Activated T-cell treated with anti-CD3 and anti-CD28 coated beads for 4 hours (primary cell): ENCODE measurements at regions not wholly inside any gene's neighbourhood (a gene's known extent, or its start where the extent isn't known, plus 50 kb on each side); places are given as distances from the start of the nearest gene placed in this dataset.
A peak's percentile ranks its signal among the peaks of the same experiment; 100 is the strongest.
"Not testable (repeated sequence)": the region's sequence is repeated elsewhere in the genome, so short reads cannot be mapped to it uniquely, and the experiment has no call there.

ENCODE experiments used
- DNase-seq: peaks from one replicate; pipeline ENCODE4 v3.0.0-alpha.2; 2020

DNA sequence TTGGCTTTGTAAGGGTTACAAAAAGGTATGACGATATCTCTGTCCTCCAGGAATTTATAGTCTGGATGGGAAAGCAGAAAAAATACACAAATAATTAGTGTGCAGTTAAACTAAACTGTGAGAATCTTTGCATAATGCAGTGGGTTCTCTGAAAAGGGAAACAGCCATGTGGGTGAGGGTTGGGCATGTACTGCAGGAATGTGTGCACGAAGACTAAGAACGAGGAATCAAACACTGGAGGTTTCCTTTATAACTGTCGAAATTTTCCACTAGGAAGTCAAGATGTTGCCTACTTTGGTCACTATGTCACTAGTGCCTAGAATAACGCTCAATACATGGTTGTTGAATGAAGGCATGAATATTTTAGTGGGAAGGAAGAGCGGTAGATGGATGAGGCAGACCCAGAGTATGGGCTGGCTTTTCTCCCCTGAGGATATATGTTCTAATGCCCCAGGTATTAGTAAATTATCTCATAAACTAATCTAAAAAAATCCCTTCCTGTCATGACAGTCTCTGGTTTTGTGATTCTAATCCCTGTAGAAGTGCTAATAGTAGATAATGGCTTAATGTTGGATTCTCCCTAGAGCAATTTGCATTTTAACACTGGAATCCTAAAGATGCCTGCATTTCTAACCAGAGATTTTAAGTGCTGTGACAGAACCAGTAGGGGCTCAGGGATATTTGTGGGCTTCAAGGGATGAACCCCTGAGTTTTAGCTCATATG lies 227.3 kb downstream of the NMUR2 start:
- no peak for DNase-seq

DNA sequence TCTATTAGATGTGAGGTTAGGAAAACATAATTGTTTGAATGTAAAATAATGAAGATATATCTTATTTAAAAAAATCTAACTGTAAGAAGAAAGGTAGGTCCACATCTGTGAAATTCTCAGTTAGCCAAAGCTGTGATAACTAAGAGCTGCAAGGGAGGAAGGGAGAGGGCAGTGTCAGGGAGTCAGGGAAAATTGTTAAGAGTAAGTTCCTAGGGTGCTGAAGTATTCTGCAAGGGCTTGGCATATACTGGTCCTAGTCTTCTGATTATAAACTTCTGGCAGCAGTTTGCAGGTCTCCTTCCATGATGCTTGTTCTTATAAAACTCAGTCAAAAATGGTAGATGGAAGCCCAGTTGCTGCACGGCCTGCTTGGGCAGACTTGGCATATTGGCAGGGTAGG lies 233.2 kb downstream of the NMUR2 start:
- DNase-seq, result no peak

DNA sequence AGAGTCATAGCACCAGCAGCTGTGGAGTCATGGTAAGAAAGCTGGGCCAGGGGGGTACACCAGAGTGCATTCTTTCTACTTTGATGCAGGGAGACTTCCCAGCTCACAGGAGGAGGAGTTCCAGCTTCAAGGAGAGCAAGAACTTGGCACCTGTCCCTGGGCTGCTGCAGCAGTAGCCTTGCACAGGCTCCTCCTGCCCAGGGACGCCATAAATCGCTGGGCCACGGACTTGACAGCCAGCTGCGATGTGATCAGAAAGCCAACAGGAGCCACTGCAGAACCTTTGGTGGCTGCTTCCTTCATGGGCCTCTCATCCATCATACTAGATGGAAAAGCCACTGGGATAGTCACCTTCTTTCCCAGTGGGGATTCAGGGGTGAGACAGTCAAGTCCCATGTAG lies 234.7 kb downstream of the NMUR2 start:
- DNase-seq, result no peak

DNA sequence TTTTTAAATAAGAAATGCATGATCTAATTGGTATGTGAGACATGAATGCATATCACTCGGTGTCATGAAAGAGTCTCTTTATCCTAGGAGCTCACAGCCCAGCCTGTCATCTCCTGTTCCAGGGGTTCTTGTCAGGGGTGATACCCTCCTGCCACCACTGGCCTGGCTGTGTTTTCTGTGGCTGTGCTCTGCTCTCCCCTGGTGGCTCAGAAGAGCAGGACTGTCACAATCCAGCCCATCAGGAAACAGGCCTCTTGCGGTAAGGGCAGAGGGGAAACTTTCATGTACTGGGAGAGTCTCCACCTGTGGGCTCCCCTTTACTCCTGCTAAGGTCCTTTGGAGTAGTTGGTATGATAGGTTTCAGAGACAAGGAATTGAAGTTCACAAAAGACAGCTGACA lies 240.2 kb upstream of the GLRA1 start:
- no peak for DNase-seq

DNA sequence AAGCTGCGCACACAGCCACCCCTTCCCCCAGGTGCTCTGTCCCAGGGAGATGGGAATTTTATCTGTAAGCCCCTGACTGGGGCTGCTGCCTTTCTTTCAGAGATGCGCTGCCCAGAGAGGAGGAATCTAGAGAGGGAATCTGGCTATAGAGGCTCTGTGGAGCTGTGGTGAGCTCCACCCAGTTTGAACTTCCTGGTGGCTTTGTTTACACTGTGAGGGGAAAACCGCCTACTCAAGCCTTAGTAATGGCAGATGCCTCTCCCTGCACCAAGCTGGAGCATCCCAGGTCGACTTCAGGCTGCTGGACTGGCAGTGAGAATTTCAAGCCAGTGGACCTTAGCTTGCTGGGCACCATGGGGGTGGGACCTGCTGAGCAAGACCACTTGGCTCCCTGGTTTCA lies 235.2 kb upstream of the GLRA1 start:
- not testable (repeated sequence) for DNase-seq

DNA sequence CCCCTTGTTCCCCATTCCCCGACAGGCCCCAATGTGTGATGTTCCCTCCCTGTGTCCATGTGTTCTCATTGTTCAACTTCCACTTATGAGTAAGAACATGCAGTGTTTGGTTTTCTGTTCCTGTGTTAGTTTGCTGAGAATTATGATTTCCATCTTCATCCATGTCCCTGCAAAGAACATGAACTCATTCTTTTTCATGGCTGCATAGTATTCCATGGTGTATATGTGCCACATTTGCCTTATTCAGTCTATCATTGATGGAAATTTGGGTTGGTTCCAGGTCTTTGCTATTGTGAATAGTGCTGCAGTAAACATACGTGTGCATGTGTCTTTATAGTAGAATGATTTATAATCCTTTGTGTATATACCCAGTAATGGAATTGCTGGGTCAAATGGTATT lies 229.8 kb upstream of the GLRA1 start:
- DNase-seq, result not testable (repeated sequence)

DNA sequence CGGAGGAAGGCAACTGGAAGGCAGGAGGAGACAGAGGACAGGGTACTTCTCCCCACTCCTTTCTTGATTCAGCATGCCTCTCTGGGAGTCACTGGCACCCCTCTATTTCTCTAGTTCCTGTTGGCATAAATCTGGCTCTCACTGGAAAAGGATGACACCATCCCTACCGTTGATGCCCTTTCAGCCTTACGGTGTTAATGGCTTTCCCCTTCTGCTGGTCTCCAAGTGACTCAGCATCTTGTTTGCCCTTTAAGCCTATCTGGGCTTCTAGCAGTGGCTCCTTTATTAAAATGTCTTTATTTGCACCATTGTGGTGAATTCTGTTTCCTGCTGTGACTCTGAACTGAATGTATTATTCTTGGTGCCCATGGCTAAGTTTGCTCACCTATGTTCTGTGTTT lies 227.3 kb upstream of the GLRA1 start:
- DNase-seq, result no peak

DNA sequence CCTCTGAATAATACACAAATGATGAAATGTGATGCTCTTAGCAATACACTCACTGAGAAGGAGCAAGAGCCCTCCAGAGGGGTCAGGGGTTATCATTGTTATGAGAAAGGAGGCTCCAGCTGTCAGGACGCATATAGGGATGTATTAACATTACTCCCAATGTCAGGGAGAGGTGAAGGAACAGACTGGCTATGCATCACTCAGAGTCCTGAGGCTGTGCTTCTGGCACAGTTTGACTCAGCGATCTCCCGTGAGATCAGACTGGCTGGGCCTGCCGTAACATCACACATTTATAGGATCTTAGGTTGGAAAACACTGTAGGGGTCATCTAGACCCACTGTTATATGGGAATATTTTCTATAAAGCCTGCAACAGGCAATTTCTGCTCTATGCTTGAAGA lies 226.5 kb upstream of the GLRA1 start:
- no peak for DNase-seq

DNA sequence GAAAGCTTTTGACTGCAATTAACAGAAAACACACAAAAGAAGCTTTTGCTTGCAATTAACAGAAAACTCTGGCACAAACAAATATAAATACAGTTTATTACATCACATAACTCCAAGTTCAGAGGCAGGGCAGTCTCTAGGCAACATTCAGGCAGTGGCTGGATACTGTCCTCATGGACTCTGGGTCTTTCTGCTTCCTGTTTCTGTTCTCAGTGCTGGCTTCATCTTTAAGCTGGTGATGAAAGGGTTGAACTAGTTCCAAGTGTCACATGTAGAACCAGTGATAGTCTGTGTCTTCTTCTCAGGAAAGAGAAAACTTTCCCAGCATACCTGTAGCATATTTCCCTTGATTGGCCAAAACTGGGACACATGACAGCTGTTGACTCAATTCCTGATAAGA lies 222.6 kb upstream of the GLRA1 start:
- no peak for DNase-seq

DNA sequence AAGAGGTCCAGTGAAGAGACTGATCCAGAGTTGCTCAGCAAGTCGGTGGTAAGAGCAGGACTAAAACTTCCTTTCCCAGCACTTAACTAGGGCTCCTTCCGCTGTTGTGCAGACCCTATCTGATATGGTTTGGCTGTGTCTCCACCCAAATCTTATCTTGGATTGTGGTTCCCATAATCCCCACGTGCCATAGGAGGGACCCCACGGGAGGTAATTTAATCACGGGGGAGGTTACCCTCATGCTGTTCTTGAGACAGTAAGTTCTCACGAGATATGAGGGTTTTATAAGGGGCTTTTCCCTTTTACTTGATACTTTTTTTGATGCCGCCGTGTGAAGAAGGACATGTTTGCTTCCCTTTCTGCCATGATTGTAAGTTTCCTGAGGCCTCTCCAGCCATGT lies 221.9 kb upstream of the GLRA1 start:
- no peak for DNase-seq

DNA sequence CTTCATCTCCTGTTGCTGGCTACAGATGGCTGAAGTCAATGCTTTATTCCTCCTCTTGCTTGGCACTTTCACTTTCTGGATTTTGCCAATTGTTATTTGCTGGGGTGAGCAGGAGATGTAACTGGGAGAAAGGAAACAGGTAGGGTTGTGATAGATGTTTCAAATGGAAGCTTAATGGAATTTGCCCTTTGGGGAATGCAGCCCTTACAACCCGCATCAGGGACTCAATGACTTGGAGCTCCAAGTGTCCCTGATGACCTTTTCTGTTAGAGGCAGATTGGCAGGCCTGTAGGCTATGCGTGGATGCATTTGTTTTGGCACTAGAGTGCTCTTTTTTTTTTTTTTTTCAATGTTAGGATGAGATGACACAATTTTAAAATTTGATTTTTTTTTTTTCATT lies 219.9 kb upstream of the GLRA1 start:
- DNase-seq, result no peak

DNA sequence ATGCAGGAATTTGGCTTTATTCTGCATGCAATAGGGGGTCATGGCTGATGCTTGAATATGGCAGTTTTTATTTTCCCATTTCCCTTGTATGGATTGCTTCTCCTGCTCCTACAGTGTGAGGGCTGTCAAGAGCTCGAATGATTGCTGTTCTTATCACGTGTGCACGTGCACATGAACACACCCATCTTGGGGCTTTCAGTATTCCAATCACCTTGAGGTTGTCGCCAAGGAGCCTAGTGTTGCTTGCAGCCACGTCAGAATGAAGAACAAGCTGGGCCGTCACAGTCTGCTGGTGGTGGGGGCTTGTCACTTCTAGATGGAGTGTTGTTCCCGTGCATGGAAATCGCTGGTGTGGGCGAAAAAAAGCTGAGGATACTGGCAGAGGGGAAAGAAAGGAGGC lies 219.4 kb upstream of the GLRA1 start:
- DNase-seq, result no peak

DNA sequence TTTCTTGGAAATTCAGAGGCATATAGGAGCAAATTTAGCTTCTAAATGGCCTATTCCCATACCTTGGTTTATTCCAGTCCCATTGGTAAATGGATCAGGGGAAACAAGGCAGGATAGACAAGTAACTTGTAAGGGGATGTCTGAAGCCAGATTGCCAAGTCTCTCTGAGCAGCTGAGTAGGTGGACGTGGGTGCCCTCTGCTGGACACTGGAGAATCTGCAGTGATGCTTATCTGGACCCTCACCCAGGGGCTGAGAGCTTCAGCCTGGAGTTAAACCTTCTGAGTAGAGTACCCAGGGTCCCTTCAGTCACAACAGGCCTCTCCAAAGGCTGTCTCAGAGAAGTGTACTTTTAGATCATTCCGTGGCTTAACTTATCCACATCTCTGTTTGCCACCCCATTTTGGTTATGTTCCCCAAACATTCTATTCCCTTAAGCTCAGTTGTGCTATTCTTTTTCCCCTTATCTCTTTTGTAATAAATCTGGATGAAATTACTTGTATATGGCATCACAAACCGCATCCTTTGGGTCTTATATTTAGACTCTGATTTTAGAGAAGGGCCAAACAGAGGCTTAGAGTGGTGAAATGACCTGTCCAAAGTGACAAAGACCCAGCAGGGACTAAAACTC lies 218.3 kb upstream of the GLRA1 start:
- DNase-seq, result peak; percentile 45

DNA sequence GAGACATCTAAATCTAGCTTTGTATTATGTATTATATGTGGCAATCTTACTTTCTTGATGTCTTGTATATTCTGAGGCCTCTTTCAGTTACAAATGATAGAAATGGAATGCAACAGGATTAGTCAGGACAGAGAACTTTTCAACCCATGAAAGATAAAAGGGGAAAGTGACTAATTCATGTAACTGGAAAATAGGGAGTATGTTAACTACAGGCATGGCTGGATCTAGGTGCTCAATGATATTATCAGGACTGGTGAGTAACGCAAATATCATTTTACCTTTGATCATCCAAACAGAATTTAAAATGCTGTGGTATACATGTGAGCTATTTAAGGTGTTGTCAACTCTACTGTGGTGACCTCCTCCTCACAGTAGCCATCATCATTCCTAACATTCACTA lies 215.7 kb upstream of the GLRA1 start:
- no peak for DNase-seq

DNA sequence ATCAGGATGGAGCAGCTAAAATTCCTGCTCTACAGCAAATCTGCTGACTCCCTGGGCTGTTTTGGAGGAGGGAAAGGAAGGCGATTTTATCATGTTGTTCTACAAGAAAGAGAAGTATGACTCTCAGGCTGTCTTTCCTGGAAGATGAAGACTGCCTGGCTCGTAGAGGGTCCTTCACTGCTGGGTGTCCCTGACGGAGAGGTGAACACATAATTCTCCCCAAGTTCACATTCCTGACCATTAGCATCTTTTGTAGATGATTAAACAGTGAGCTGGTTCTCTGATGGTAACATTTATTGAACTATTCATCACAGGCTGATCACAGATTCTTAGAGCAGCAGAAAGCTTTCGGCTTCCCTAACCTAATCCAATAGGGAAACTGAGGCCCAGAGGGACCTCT lies 212.4 kb upstream of the GLRA1 start:
- no peak for DNase-seq

DNA sequence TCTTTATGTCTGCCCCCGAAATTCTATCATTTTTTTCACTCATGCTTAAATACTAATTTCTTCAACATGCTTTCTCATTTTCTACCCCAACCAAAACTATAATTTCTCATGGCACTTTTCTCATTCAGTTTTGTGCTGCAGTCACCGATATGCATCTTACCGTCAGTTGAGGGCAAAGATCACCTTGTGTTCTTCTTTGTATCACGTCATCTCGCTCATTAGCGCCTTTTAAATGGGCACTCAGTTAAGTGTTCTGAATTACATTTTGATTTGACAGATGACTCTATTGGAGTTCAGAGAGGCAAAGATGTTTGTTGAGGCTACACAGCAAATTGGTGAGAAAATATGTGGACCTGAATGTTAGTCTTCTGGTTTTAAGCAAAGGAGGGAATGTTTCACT lies 211.7 kb upstream of the GLRA1 start:
- no peak for DNase-seq

DNA sequence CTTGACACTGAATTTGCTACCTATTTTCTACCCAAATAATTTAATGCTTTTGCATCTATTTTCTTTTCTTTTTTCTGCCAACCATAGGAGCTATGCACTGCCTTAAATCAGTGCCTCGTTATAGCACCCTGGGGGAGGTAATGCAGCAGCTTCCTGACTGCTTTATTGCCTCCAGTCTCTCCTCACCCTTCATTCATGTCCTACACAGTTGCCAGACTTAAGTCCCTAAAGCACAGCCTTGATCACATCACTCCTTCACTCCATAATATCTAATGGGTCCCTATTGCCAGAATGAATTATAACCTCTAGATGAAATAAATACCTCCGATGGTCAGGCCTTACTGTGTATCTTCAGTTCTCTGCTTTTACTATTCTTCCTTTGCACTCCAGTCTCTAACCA lies 211.2 kb upstream of the GLRA1 start:
- DNase-seq, result no peak

DNA sequence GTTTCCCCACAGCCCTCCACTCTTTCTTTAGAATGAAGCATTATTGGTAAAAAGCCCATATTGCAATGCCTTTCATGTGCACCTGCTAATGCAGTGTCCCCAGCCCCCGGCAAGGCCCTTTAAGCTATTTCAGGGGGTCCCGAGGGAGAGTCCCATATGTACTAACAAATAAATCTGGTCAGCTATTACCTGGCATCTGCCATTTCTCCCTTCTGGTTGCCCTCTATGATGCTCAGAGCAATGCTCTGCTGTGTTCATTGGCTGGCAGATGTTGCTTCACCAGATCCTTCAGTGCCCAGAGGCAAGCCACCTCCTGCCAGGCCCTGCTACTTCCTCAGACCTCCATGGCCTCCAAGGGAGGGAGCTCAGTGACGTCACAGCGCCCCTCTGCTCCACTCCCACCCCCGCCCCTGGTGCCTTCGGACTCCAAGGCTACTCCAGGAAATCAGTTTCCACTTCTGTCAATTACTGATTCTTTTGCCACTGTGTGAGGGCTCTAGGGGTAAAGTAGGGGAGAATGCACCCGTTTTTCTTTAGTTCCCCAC lies 201.1 kb upstream of the GLRA1 start:
- no peak for DNase-seq

DNA sequence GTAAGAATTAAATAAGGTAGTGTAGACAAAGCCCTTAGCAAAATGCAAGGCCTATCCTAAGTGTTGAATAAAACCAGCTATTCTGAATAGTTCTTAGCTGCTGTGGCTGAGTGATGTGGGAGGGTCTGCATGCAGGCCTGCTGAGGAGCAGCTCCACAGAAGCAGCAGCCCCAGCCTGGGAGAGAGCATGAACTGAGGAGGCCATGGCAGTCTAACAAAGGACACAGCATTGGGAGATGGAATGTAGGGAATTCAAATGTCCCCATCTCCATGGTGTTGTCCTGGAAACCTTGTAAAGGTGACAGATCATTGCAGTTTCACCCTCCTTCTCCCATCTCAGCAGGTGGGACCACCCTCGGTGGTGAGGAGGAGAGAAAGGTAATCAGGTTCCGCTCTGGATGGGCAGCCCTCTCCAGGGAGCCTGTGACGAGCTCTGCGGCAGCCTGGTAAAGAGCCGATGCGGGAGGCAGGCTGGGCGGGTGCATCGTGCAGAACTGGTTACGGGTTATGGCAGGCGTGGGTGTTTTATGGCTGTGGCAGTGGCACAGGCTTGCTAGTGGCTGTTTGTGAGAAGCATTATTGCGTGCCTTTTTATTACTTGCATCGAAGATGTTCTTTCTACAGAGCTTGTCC lies 199.9 kb upstream of the GLRA1 start:
- DNase-seq, result no peak

DNA sequence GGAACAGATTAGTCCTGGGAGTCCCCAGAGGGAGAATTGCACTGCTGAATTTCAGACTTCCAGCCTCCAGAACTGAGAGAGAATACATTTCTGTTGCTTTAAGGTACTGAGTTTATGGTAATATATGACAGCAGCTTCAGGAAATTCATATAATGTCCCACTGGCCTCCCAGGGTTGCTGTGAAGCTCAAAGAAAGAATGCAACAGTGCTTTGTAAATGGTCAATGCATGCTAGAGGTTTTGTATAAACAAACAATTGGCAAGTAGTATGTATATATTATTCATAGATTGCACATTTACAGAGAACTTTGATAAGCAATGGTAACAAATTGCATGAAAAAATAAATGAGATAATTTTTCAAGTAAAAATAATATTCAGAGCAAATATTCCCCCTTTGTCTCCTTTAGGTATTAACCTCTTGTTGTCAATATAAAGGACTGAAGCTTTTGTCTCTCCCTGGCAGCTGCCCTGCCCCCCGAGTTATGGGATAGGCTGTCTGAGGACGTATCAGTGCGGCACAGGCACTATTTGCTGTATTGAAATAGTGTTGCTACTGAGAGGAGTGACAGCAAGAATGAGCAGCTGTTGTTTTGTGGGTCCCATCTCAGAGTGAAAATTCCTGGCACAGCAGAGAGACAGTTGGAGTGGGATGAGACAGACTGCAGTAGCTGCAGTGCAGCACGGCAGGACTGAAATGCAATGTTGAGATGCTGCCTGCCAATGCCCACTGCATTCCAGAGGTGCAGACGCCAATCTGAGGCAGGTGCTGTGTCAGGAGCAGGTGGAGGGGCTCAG lies 194.2 kb upstream of the GLRA1 start:
- DNase-seq, result no peak

DNA sequence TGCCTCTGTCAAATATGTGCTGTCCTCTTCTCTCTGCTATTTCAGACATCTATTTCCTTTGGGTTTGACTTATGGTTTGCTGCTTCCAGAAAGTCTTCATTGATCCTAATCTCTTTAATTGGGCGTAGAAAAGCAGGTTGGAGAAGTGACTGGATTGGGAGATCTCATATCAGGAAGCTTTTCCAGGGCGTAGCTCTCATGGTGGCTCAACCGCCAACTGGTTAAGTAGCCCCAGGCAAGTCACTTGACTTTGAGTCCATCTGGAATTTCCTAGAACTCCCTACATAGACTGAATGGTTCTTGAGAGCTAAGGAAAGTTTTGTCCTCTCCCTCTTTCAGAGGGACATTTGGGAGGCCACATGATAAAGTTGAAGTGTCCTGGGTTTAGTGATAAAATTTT lies 192.3 kb upstream of the GLRA1 start:
- DNase-seq, result no peak

DNA sequence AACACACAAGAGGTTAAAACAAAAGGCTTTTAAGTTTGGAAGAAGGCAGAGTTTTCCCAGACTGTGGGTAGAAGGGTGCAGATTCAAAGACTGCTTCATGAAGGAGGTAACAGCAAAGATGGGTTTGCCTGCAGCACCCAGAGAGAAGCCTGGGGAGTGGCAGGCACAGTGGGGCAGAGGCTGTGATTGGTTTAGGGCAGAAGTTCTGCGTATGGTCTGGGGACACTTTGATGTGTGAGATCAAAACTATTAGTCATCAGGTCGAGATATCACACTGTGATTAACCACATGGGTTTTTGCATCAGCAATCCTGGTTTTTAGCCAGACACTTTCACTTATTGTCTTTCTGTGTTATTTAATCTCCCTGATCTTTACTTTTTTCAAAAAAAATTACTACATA lies 188.8 kb upstream of the GLRA1 start:
- peak; percentile 7 for DNase-seq

DNA sequence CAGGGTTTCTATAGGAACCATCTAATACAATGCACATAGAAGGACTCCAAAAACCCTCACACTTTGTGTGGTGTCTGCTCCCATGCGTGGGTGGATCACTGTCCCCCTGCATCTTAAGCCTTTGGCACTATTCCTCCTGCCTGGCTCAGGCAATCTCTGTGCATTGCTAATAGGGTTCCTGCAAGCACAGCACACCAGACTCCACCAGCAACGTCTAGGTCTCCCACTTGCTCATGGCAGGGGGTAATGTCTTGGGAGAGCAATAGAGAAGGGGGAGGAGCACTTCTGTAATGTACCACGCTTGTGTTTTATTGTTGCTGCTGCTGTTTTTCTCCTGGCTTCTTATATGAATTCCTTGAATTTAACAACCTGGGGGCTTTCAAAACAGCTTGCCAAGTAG lies 182.6 kb upstream of the GLRA1 start:
- DNase-seq, result no peak

DNA sequence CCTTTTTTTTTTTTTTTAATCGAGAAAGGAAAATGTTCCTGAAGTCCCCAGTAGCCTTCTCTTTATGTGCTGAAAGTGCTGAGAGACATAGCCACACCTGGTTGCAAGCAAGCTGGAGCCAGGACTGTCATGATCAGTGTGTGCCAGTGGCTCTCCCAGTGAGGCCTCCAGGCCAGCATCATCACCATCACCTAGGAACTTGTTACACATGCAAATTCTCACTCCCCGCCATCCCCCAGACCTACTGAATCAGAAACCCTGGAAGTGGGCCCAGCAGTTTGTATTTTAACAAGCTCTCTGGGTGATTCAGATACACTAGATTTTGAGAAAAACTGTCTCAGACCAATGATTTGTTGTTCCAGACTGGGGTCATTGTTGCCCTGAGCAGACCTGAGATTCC lies 181.9 kb upstream of the GLRA1 start:
- DNase-seq, result no peak
